ENCODE measurements at regions not wholly inside any gene's neighbourhood (a gene's known extent, or its start where the extent isn't known, plus 50 kb on each side); places are given as distances from the start of the nearest gene placed in this dataset.

- TF ChIP-seq, protein P1, sequence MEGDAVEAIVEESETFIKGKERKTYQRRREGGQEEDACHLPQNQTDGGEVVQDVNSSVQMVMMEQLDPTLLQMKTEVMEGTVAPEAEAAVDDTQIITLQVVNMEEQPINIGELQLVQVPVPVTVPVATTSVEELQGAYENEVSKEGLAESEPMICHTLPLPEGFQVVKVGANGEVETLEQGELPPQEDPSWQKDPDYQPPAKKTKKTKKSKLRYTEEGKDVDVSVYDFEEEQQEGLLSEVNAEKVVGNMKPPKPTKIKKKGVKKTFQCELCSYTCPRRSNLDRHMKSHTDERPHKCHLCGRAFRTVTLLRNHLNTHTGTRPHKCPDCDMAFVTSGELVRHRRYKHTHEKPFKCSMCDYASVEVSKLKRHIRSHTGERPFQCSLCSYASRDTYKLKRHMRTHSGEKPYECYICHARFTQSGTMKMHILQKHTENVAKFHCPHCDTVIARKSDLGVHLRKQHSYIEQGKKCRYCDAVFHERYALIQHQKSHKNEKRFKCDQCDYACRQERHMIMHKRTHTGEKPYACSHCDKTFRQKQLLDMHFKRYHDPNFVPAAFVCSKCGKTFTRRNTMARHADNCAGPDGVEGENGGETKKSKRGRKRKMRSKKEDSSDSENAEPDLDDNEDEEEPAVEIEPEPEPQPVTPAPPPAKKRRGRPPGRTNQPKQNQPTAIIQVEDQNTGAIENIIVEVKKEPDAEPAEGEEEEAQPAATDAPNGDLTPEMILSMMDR (IDR thresholded peaks at IDR 0.05): no peak
- no peak for TF ChIP-seq POLR2A (IDR thresholded peaks at IDR 0.05)
These were observed 271.3 kb downstream of the PLOD2 start for GRCh38 chr3:145889730-145890129.

All from lower leg skin (tissue), 3 donors.